GM20000 (cell line): ENCODE measurements at regions not wholly inside any gene's neighbourhood (a gene's known extent, or its start where the extent isn't known, plus 50 kb on each side); places are given as distances from the start of the nearest gene placed in this dataset.
"Not testable (repeated sequence)": the region's sequence is repeated elsewhere in the genome, so short reads cannot be mapped to it uniquely, and the experiment has no call there.

Experiments used
- DNase-seq: peaks from one replicate; pipeline ENCODE4 v3.0.0; 2012; ENCODE audit warnings: low spot score
- TF ChIP-seq, protein P1 (sequence below): IDR thresholded peaks from 2 replicates; pipeline ENCODE4 v1.5.1; 2012; ENCODE audit warnings: mild to moderate bottlenecking, control low read depth; ENCODE audit errors: extremely low read depth, missing control alignments

DNA sequence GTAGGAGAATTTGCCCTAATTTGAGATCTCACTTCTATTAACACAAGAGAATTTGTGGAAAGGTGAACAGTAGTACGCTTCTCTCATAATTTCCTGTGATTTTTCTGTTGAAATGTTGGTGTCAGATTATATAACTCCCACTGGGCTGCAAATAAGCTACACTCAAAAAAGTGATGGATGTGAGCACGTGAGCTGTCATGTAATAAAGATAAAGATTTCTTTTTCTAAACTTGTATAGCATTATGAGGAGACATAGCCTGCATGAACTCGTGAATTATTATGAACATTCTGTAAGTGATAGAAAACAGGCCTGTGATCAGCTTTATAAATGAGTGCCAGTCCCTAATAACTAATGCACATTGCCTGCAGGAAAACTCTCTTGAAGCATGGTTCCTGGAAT, 356.6 kb upstream of the ACTRT1 start:
- no peak for DNase-seq
- TF ChIP-seq, protein P1, sequence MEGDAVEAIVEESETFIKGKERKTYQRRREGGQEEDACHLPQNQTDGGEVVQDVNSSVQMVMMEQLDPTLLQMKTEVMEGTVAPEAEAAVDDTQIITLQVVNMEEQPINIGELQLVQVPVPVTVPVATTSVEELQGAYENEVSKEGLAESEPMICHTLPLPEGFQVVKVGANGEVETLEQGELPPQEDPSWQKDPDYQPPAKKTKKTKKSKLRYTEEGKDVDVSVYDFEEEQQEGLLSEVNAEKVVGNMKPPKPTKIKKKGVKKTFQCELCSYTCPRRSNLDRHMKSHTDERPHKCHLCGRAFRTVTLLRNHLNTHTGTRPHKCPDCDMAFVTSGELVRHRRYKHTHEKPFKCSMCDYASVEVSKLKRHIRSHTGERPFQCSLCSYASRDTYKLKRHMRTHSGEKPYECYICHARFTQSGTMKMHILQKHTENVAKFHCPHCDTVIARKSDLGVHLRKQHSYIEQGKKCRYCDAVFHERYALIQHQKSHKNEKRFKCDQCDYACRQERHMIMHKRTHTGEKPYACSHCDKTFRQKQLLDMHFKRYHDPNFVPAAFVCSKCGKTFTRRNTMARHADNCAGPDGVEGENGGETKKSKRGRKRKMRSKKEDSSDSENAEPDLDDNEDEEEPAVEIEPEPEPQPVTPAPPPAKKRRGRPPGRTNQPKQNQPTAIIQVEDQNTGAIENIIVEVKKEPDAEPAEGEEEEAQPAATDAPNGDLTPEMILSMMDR: no peak

DNA sequence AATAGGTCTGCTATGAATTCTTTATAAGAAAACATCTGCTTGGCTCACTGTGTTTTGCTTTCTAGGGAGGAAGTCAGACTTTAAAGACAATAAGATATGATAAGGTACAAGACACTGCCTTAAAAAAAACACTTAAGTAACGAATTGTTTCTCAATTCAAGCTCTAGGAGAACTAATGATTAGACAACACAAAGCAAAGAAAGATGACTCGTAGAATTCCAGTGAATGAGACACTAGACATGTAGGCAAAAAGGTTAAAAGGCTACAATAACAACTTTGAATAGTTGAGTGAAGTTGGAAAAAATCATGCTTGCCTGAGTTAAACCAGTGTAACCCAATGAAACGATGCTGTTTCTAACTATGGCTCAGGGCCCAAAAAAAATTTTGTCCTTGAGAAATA, 344.4 kb upstream of the ACTRT1 start:
- DNase-seq: no peak
- TF ChIP-seq, protein P1: no peak

DNA sequence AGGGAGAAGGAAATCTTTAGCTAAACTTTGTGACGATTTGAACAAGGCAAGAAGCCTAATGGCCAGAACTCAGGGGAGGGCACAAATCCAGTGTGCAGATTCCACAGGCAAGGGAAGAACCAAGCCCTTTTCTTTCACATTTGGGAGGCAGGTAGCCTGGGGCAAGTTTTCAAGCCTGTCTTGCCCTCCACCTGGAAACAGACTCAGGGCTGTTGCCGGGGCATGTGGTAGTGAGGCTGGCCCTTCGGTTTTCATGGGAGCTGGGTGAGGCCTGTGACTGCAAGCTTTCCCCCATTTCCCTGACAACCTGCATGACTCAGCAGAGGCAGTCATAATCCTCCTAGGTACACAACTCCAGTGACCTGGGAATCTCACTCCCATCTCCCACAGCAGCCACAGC, 331.6 kb upstream of the ACTRT1 start:
- not testable (repeated sequence) for DNase-seq

DNA sequence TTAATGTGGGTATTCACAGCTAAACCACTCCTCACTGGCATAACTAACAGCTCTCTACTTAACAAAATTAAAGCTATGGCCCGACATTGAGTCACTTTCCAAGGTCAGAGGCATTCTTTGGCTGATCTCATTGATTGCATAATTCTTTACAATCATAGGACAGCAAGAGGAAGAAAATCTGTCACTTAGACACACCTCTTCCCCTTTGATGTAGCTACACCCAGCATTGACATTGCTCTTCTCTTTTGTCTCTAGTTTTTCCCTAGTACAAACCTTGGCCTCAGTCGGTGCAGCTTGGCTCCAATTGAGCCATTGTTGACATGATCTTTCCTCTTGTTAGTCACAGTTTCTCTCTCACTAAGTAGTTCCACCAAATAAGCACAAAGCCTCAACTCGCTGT, 313.3 kb upstream of the ACTRT1 start:
- TF ChIP-seq, protein P1: no peak
- no peak for DNase-seq

DNA sequence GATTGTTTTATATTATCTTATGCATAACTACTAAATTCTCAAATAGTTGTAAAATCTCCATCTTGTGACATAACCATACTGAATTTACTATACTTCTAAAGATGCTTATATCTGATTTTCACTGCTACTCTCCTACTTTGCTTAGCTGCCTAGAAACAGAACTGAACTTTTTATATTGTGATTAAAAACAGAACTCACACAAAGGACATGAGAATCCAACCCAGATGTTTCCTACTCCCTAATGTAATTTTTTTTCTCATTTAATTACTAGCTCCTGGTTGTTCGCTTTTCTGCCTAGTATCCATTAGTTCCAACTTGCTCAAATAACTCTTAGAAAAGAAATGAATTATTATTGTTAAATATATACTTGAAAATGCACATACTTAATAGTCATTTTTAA, 283.5 kb upstream of the ACTRT1 start:
- no peak for DNase-seq
- TF ChIP-seq, protein P1: no peak

DNA sequence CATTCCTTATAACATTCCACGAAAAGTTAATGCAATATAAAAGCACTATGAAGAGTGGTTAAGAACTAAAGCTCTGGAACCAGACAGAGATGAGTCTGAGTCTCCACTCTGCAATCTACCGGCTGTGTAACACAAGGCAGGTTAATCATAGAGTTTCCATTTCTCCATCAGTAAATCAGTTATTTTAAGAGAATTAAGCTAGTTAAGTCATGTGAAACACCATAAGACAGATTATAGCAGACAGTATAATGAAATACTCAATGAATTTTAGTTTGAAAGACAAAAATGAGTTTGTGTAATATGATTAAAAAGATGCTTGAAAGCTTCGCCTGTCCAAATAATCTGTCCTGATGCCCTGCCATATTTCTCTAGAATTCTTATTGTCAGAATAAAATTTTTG, 282.6 kb upstream of the ACTRT1 start:
- DNase-seq: no peak
- TF ChIP-seq, protein P1: no peak

DNA sequence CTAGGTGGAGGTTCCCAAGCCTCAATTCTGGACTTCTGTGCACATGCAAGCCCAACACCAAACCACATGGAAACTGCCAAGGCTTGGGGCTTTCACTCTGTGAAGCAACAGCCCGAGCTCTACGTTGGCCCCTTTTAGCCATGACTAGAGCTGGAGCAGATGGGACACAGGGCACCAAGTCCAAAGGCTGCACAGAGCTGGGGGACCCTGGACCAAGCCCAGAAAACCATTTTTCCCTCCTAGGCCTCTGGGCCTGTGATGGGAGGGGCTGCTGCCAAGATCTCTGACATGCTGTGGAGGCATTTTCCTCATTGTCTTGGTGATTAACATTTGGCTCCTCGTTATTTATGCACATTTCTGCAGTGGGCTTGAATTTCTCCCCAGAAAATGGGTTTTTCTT, 258.7 kb upstream of the ACTRT1 start:
- TF ChIP-seq, protein P1: no peak
- DNase-seq: no peak

DNA sequence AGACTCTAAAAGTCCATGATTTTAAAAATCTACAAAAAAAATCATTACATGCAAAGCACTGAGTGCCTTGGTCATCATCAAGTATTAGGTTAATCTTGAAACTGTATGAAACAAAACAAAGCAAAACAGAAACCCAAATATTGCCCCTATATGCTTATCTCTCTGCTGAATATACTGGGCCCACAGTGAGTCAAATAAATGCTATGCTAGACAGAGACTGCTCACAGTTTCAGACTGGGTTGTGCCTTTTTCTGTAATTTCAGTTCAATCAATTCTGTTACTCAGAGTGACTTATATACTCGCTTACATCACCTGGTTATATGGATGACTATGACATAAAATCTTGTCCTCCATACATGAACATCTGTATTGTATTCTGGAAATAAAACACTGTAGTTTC, 257.1 kb upstream of the ACTRT1 start:
- no peak for DNase-seq
- TF ChIP-seq, protein P1: no peak
